ENCODE measurements at regions not wholly inside any gene's neighbourhood (a gene's known extent, or its start where the extent isn't known, plus 50 kb on each side); places are given as distances from the start of the nearest gene placed in this dataset.

DNA sequence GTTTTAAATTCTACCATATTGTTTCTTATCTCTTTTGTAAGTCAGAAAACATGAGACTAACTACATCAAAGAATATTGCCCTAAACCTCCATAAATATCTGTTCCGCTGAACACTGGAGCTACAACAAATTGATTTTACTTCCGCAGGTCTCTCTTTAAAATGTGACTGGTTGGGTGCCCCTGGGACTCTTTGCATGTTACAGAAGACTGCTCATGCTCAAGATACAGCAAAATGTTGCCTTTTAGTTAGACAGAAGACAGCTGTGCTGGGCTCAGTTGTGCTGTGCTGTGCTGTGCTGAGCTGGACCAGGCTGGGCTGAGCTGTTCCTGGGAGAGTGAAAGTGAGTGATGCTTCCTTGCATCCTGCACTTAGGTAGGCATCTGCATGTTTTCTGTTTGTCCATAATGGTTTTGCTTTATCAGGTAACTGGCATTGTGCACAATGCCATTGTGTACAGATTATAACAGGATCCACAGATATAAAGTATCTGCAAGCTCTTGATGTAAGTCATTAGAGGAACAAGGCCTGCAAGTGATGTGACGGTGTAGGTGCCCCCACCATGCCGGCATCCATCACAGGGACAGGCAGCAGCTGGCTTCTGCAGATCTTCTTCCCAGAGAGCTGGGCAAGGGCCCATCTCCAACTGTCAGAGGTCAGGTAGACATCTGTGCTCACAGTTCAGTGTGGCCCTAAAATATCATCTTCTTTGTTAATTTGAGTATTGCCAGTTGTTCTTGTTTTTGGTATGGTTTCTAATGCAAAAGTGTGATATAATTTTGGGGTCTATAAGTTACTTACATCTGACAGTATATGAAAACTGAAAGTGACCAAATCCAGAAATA is 972.5 kb upstream of the CELF2 start:
- Histone ChIP-seq H3K9me3 (ENCODE audit: control insufficient read depth, insufficient read depth, low read length) (no peaks in the 10 kb centered on the region), H2BK15ac (ENCODE audit: low read depth, low read length) (no peak overlapping the region), H3K4me2 (ENCODE audit: low read depth, low read length) (no peak overlapping the region), H2BK5ac (ENCODE audit: low read depth, low read length, poor library complexity, severe bottlenecking) (no peak overlapping the region), H3K27me3 (ENCODE audit: control insufficient read depth, insufficient read depth, low read length) (no peaks in the 10 kb centered on the region), H3K9ac (ENCODE audit: low read depth, low read length) (no peak overlapping the region), H3K56ac (ENCODE audit: extremely low read depth, insufficient read depth, low read length) (no peak overlapping the region), H3K4ac (ENCODE audit: low read depth, low read length) (no peak overlapping the region; the same call in 1 of the 2 replicates), H2AFZ (replicated peaks; ENCODE audit: low read length, poor library complexity) (no peak overlapping the region), H4K91ac (ENCODE audit: insufficient read depth, low read depth, low read length) (no peak overlapping the region), H2AK5ac (ENCODE audit: low read depth, low read length) (no peak overlapping the region), H2BK20ac (ENCODE audit: low read depth, low read length) (no peak overlapping the region), H3K79me1 (ENCODE audit: low read depth in 1 of 2, low read length in 2 of 2) (no peaks in the 10 kb centered on the region), H3K27ac (ENCODE audit: insufficient read depth, low read length) (no peak overlapping the region), H2BK120ac (ENCODE audit: low read depth, low read length) (no peak overlapping the region), H3K4me1 (ENCODE audit: control insufficient read depth, insufficient read depth, low read length) (peaks cover 1% of the 10 kb centered on the region; the same call in 1 of the 2 replicates), H2AK9ac (replicated peaks; ENCODE audit: low read depth, low read length, poor library complexity) (no peak overlapping the region), H3K36me3 (ENCODE audit: control insufficient read depth, insufficient read depth, low read length) (no peaks in the 10 kb centered on the region), H3K14ac (replicated peaks; ENCODE audit: low read depth, low read length) (no peak overlapping the region), H3K23ac (ENCODE audit: low read depth, low read length) (no peak overlapping the region), H4K8ac (ENCODE audit: low read depth in 2 of 2, low read length in 2 of 2) (no peak overlapping the region), H4K5ac (ENCODE audit: low read depth, low read length) (no peak overlapping the region; the same call in 1 of the 2 replicates), H3K9me1 (ENCODE audit: insufficient read depth, low read length) (no peaks in the 10 kb centered on the region), H3K4me3 (ENCODE audit: insufficient read depth, low read depth, low read length) (no peak overlapping the region), H3K18ac (ENCODE audit: low read depth, low read length) (peak overlapping the region; percentile 52; the same call in 1 of the 2 replicates), H4K20me1 (ENCODE audit: insufficient read depth, low read length) (no peaks in the 10 kb centered on the region)
- intact Hi-C loops (cut with micrococcal nuclease): loop anchor here (10.0 kb wide), 1 partner anchor 420 kb away; no protein-coding TSS in a partner anchor
- TF ChIP-seq NFE2L2 (IDR thresholded peaks at IDR 0.05; ENCODE audit: low read depth, low read length) (no peak), MXI1 (IDR thresholded peaks at IDR 0.05; ENCODE audit: borderline replicate concordance, low read depth, low read length) (no peak), RFX5 (IDR thresholded peaks at IDR 0.05; ENCODE audit: low read depth, low read length) (no peak), FOS (IDR thresholded peaks at IDR 0.05; ENCODE audit: low read depth, low read length) (no peak), BHLHE40 (IDR thresholded peaks at IDR 0.05; ENCODE audit: low read depth, low read length) (no peak), RAD21 (IDR thresholded peaks at IDR 0.05; ENCODE audit: low read length) (no peak), MAFK (IDR thresholded peaks at IDR 0.05; ENCODE audit: low read depth, low read length) (no peak), RCOR1 (IDR thresholded peaks at IDR 0.05; ENCODE audit: insufficient replicate concordance, low read length) (no peak), POLR2A (IDR thresholded peaks at IDR 0.05; ENCODE audit: low read depth, low read length) (no peak), CEBPB (IDR thresholded peaks at IDR 0.05; ENCODE audit: low read depth, low read length) (no peak)
- TF ChIP-seq, protein P1, sequence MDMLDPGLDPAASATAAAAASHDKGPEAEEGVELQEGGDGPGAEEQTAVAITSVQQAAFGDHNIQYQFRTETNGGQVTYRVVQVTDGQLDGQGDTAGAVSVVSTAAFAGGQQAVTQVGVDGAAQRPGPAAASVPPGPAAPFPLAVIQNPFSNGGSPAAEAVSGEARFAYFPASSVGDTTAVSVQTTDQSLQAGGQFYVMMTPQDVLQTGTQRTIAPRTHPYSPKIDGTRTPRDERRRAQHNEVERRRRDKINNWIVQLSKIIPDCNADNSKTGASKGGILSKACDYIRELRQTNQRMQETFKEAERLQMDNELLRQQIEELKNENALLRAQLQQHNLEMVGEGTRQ (IDR thresholded peaks at IDR 0.05; ENCODE audit: low read depth, low read length): no peak
- TF ChIP-seq, protein P2, sequence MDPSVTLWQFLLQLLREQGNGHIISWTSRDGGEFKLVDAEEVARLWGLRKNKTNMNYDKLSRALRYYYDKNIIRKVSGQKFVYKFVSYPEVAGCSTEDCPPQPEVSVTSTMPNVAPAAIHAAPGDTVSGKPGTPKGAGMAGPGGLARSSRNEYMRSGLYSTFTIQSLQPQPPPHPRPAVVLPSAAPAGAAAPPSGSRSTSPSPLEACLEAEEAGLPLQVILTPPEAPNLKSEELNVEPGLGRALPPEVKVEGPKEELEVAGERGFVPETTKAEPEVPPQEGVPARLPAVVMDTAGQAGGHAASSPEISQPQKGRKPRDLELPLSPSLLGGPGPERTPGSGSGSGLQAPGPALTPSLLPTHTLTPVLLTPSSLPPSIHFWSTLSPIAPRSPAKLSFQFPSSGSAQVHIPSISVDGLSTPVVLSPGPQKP (IDR thresholded peaks at IDR 0.05; ENCODE audit: borderline replicate concordance, low read depth, low read length): no peak
- TF ChIP-seq, protein P3, sequence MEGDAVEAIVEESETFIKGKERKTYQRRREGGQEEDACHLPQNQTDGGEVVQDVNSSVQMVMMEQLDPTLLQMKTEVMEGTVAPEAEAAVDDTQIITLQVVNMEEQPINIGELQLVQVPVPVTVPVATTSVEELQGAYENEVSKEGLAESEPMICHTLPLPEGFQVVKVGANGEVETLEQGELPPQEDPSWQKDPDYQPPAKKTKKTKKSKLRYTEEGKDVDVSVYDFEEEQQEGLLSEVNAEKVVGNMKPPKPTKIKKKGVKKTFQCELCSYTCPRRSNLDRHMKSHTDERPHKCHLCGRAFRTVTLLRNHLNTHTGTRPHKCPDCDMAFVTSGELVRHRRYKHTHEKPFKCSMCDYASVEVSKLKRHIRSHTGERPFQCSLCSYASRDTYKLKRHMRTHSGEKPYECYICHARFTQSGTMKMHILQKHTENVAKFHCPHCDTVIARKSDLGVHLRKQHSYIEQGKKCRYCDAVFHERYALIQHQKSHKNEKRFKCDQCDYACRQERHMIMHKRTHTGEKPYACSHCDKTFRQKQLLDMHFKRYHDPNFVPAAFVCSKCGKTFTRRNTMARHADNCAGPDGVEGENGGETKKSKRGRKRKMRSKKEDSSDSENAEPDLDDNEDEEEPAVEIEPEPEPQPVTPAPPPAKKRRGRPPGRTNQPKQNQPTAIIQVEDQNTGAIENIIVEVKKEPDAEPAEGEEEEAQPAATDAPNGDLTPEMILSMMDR (conservative IDR thresholded peaks at IDR 0.05; ENCODE audit: low read depth, low read length): no peak
- in situ Hi-C loops (cut with MboI; ENCODE audit: low sequenced_read_pairs): no loop called here
- ChIA-PET POLR2A (ENCODE audit: unreplicated experiment) (interaction anchor here (0.7 kb wide), 1 partner anchor 1453 kb away, joined by 3 read pairs; no protein-coding TSS in a partner anchor), CTCF (no interaction called here)
- BruUV-seq (replicated peaks): no TSS peak
- dilution Hi-C loops (cut with HindIII; ENCODE audit: low sequenced_read_pairs, unreplicated experiment): no loop called here
- ATAC-seq (ENCODE audit: low read depth) (no peak), DNase-seq (no peak)
- WGBS, 2 experiments (ENCODE audit: extremely low coverage in 2 of 2, insufficient read length in 1 of 2): no CpG with 5 or more reads among the region's 4 CpGs

Data from IMR-90 (cell line).